Chondrocyte (in vitro differentiated cells): ENCODE measurements at regions not wholly inside any gene's neighbourhood (a gene's known extent, or its start where the extent isn't known, plus 50 kb on each side); places are given as distances from the start of the nearest gene placed in this dataset.
"Not testable (repeated sequence)": the region's sequence is repeated elsewhere in the genome, so short reads cannot be mapped to it uniquely, and the experiment has no call there.

ENCODE experiments used
- DNase-seq: peaks from one replicate; pipeline ENCODE4 v3.0.0; 2021; ENCODE audit warnings: mixed read lengths, low spot score
- H3K27ac Mint-ChIP-seq: one replicate; pipeline ENCODE4 v1.8.0; 2021; ENCODE audit warnings: mild to moderate bottlenecking, moderate library complexity, mixed read lengths; ENCODE audit not compliant: unreplicated experiment
- H3K27me3 Mint-ChIP-seq: 2 replicates; pipeline ENCODE4 v1.8.0; 2021; ENCODE audit warnings: low read depth, mixed read lengths
- H3K36me3 Mint-ChIP-seq: 2 replicates; pipeline ENCODE4 v1.8.0; 2021; ENCODE audit warnings: low read depth, mixed read lengths
- H3K4me1 Mint-ChIP-seq: 2 replicates; pipeline ENCODE4 v1.8.0; 2021; ENCODE audit warnings: low read depth, mild to moderate bottlenecking, mixed read lengths
- H3K4me3 Mint-ChIP-seq: one replicate; pipeline ENCODE4 v1.8.0; 2021; ENCODE audit warnings: mild to moderate bottlenecking, moderate library complexity, mixed read lengths; ENCODE audit not compliant: unreplicated experiment
- H3K9me3 Mint-ChIP-seq: 2 replicates; pipeline ENCODE4 v1.8.0; 2021; ENCODE audit warnings: low read depth, mixed read lengths
- CTCF ChIP-seq: fragments of 200-600 bp; sonication (generic); IDR thresholded peaks from 2 replicates; pipeline ENCODE4 v1.5.0; 2021; ENCODE audit warnings: antibody characterized with exemption, mild to moderate bottlenecking, moderate library complexity

GRCh38 chr9:97160255-97160654 is 121.3 kb upstream of the CTSV start:
- H3K4me1 Mint-ChIP-seq = no peaks in the 10 kb centered on the region
- peaks cover 3% of the 10 kb centered on the region for H3K36me3 Mint-ChIP-seq
- H3K27ac Mint-ChIP-seq = no peak overlapping the region

GRCh38 chr9:97158722-97159121 is 119.8 kb upstream of the CTSV start:
- H3K27me3 Mint-ChIP-seq, H3K9me3 Mint-ChIP-seq, H3K27ac Mint-ChIP-seq, H3K4me3 Mint-ChIP-seq, DNase-seq, H3K4me1 Mint-ChIP-seq, H3K36me3 Mint-ChIP-seq: not testable (repeated sequence)

More at GRCh38 chr9:97160255-97160654, 121.3 kb upstream of the CTSV start:
- Mint-ChIP-seq H3K4me3 (no peak overlapping the region), H3K9me3 (no peaks in the 10 kb centered on the region), H3K27me3 (peaks cover 3% of the 10 kb centered on the region)
- no peak for DNase-seq
- no peak for TF ChIP-seq CTCF

GRCh38 chr9:97155441-97155840 is 116.5 kb upstream of the CTSV start:
- DNase-seq, H3K9me3 Mint-ChIP-seq, H3K4me1 Mint-ChIP-seq, H3K36me3 Mint-ChIP-seq, H3K27me3 Mint-ChIP-seq, H3K27ac Mint-ChIP-seq, H3K4me3 Mint-ChIP-seq: not testable (repeated sequence)

GRCh38 chr9:97153967-97154366 is 115.0 kb upstream of the CTSV start:
- Mint-ChIP-seq H3K36me3 (peaks cover 3% of the 10 kb centered on the region), H3K27me3 (no peaks in the 10 kb centered on the region), H3K27ac (no peak overlapping the region), H3K4me3 (no peak overlapping the region), H3K9me3 (peaks cover 3% of the 10 kb centered on the region), H3K4me1 (no peaks in the 10 kb centered on the region)
- no peak for DNase-seq
- no peak for TF ChIP-seq CTCF

GRCh38 chr9:97153160-97153559 is 114.2 kb upstream of the CTSV start:
- not testable (repeated sequence) for DNase-seq, H3K4me1 Mint-ChIP-seq, H3K4me3 Mint-ChIP-seq, H3K27me3 Mint-ChIP-seq, H3K27ac Mint-ChIP-seq, H3K9me3 Mint-ChIP-seq, H3K36me3 Mint-ChIP-seq

GRCh38 chr9:97150471-97150870 is 111.5 kb upstream of the CTSV start:
- H3K4me1 Mint-ChIP-seq, DNase-seq, H3K4me3 Mint-ChIP-seq, H3K36me3 Mint-ChIP-seq, H3K9me3 Mint-ChIP-seq, H3K27me3 Mint-ChIP-seq, H3K27ac Mint-ChIP-seq: not testable (repeated sequence)

GRCh38 chr9:97148428-97148827 is 109.5 kb upstream of the CTSV start:
- not testable (repeated sequence) for H3K4me3 Mint-ChIP-seq, H3K36me3 Mint-ChIP-seq, H3K4me1 Mint-ChIP-seq

GRCh38 chr9:97145680-97146079 is 106.7 kb upstream of the CTSV start:
- H3K9me3 Mint-ChIP-seq, H3K27me3 Mint-ChIP-seq, H3K27ac Mint-ChIP-seq, H3K36me3 Mint-ChIP-seq, H3K4me1 Mint-ChIP-seq, DNase-seq, H3K4me3 Mint-ChIP-seq: not testable (repeated sequence)

More at GRCh38 chr9:97148428-97148827, 109.5 kb upstream of the CTSV start:
- not testable (repeated sequence) for H3K27me3 Mint-ChIP-seq, H3K27ac Mint-ChIP-seq, H3K9me3 Mint-ChIP-seq, DNase-seq
